Naive thymus-derived CD4-positive, alpha-beta T cell (primary cell): ENCODE measurements at regions not wholly inside any gene's neighbourhood (a gene's known extent, or its start where the extent isn't known, plus 50 kb on each side); places are given as distances from the start of the nearest gene placed in this dataset.

Experiments used
- ATAC-seq: fragments of 150-1000 bp; cut with Tn5 transposase; 2 replicates; pipeline ENCODE4 v1.10.0; 2021; ENCODE audit warnings: mild to moderate bottlenecking, moderate library complexity
- CTCF ChIA-PET: fragments of 350-600 bp; sonication (Branson Sonifier 250); formaldehyde crosslinking; loops from one replicate; lab custom pipeline; 2021; ENCODE audit warnings: antibody characterized with exemption; lab: Charles Lee
- POLR2A ChIA-PET: fragments of 350-600 bp; sonication (Branson Sonifier 250); formaldehyde crosslinking; loops from one replicate; lab custom pipeline; 2021; ENCODE audit warnings: antibody characterized with exemption, inconsistent platforms; lab: Charles Lee
- DNase-seq, 9 donors: peaks; one replicate each; pipeline versions ENCODE4 v3.0.0 to v3.0.0-alpha.2; 2020 to 2022; ENCODE audit warnings: mixed read lengths in 1 of 9
- H3K27ac ChIP-seq: one replicate; pipeline ENCODE4 v1.7.0; 2013; ENCODE audit warnings: mild to moderate bottlenecking, low read depth, low read length, moderate library complexity
- H3K27me3 ChIP-seq, 2 donors: one replicate each; pipeline ENCODE4 v1.7.0; 2013; ENCODE audit warnings: low read length in 2 of 2, mild to moderate bottlenecking in 2 of 2, moderate library complexity in 2 of 2; ENCODE audit not compliant: control insufficient read depth in 2 of 2, insufficient read depth in 2 of 2
- H3K36me3 ChIP-seq, 3 experiments: 1 replicate in 2 of 3; 2 replicates in 1 of 3; pipeline ENCODE4 v1.7.0; 2013; ENCODE audit warnings: low read length in 3 of 3, mild to moderate bottlenecking in 3 of 3, moderate library complexity in 1 of 3; ENCODE audit not compliant: insufficient read depth in 3 of 3, control insufficient read depth in 2 of 3
- H3K4me1 ChIP-seq, 2 donors: one replicate each; pipeline ENCODE4 v1.7.0; 2013; ENCODE audit warnings: low read length in 2 of 2, mild to moderate bottlenecking in 2 of 2, moderate library complexity in 1 of 2; ENCODE audit not compliant: control insufficient read depth in 2 of 2, insufficient read depth in 2 of 2
- H3K4me3 ChIP-seq: 2 replicates; pipeline ENCODE4 v1.7.0; 2013; ENCODE audit warnings: mild to moderate bottlenecking, low read length
- H3K9me3 ChIP-seq, 3 experiments: 1 replicate in 2 of 3; 2 replicates in 1 of 3; pipeline ENCODE4 v1.7.0; 2013; ENCODE audit warnings: low read length in 3 of 3; ENCODE audit not compliant: control insufficient read depth in 2 of 3
- H3K27ac Mint-ChIP-seq, 9 donors: one replicate each; pipeline ENCODE4 v1.8.0; 2020 to 2022; ENCODE audit warnings: mixed read lengths in 9 of 9, mild to moderate bottlenecking in 8 of 9, moderate library complexity in 5 of 9, inconsistent platforms in 2 of 9
- H3K27me3 Mint-ChIP-seq, 5 donors: one replicate each; pipeline ENCODE4 v1.8.0; 2021 to 2022; ENCODE audit warnings: mixed read lengths in 5 of 5, mild to moderate bottlenecking in 1 of 5
- H3K36me3 Mint-ChIP-seq, 5 donors: one replicate each; pipeline ENCODE4 v1.8.0; 2020 to 2022; ENCODE audit warnings: mixed read lengths in 5 of 5, mild to moderate bottlenecking in 3 of 5, inconsistent platforms in 1 of 5
- H3K4me1 Mint-ChIP-seq, 7 donors: one replicate each; pipeline ENCODE4 v1.8.0; 2020 to 2022; ENCODE audit warnings: mixed read lengths in 7 of 7, mild to moderate bottlenecking in 3 of 7, inconsistent platforms in 1 of 7
- H3K4me3 Mint-ChIP-seq, 10 donors: one replicate each; pipeline ENCODE4 v1.8.0; 2020 to 2022; ENCODE audit warnings: mild to moderate bottlenecking in 10 of 10, mixed read lengths in 10 of 10, moderate library complexity in 6 of 10, inconsistent platforms in 2 of 10
- H3K9me3 Mint-ChIP-seq, 11 donors: one replicate each; pipeline ENCODE4 v1.8.0; 2020 to 2022; ENCODE audit warnings: mixed read lengths in 11 of 11, mild to moderate bottlenecking in 4 of 11, inconsistent platforms in 1 of 11, moderate library complexity in 1 of 11
- intact Hi-C, 2 donors: fragments of 100-400 bp; cut with micrococcal nuclease; formaldehyde crosslinking; loops; one replicate each; pipeline ENCODE4 v1.15.1; 2023

GRCh38 chr7:152966189-152966588, 206.6 kb downstream of the ACTR3B start:
- Histone ChIP-seq H3K27me3 (no peaks in the 10 kb centered on the region), H3K4me3 (no peak overlapping the region), H3K27ac (no peak overlapping the region), H3K9me3 (no peaks in the 10 kb centered on the region), H3K4me1 (no peaks in the 10 kb centered on the region), H3K36me3 (no peaks in the 10 kb centered on the region)
- DNase-seq (no peak), ATAC-seq (no peak)
- Mint-ChIP-seq H3K36me3 (peaks cover 0 to 6% (median 0%) of the 10 kb centered on the region in 5 donors), H3K4me3 (no peak overlapping the region), H3K27ac (no peak overlapping the region), H3K9me3 (peaks cover 0 to 11% (median 3%) of the 10 kb centered on the region in 11 donors), H3K27me3 (peaks cover 0 to 2% (median 0%) of the 10 kb centered on the region in 5 donors), H3K4me1 (no peaks in the 10 kb centered on the region)
- intact Hi-C loops, result no loop called here
- ChIA-PET POLR2A (no interaction called here), CTCF (no interaction called here)

- no peak overlapping the region for H3K4me3 Mint-ChIP-seq
- Histone ChIP-seq H3K36me3 (no peaks in the 10 kb centered on the region), H3K4me3 (no peak overlapping the region), H3K4me1 (no peaks in the 10 kb centered on the region), H3K9me3 (no peaks in the 10 kb centered on the region), H3K27me3 (no peaks in the 10 kb centered on the region), H3K27ac (no peak overlapping the region)
- POLR2A ChIA-PET, result no interaction called here
- ATAC-seq, result no peak
- intact Hi-C loops, result no loop called here
- CTCF ChIA-PET, result no interaction called here
- no peak for DNase-seq
- no peaks in the 10 kb centered on the region for H3K4me1 Mint-ChIP-seq
- H3K36me3 Mint-ChIP-seq, result peaks cover 0 to 13% (median 3%) of the 10 kb centered on the region in 5 donors
- peaks cover 0 to 6% (median 3%) of the 10 kb centered on the region in 11 donors for H3K9me3 Mint-ChIP-seq
- H3K27ac Mint-ChIP-seq, result no peak overlapping the region
- H3K27me3 Mint-ChIP-seq, result peaks cover 0 to 10% (median 8%) of the 10 kb centered on the region in 5 donors
These were observed 208.4 kb downstream of the ACTR3B start for GRCh38 chr7:152967958-152968357.

- no peaks in the 10 kb centered on the region for H3K36me3 ChIP-seq
- no peak overlapping the region for H3K27ac ChIP-seq
- H3K27me3 ChIP-seq, result no peaks in the 10 kb centered on the region
- H3K4me1 ChIP-seq, result no peaks in the 10 kb centered on the region
- Mint-ChIP-seq H3K4me1 (no peaks in the 10 kb centered on the region), H3K27ac (no peak overlapping the region), H3K27me3 (peaks cover 0 to 10% (median 8%) of the 10 kb centered on the region in 5 donors), H3K4me3 (no peak overlapping the region), H3K9me3 (peaks cover 0 to 6% (median 3%) of the 10 kb centered on the region in 11 donors), H3K36me3 (peaks cover 0 to 15% (median 3%) of the 10 kb centered on the region in 5 donors)
- CTCF ChIA-PET, result no interaction called here
- intact Hi-C loops, result no loop called here
- POLR2A ChIA-PET, result no interaction called here
- no peak overlapping the region for H3K4me3 ChIP-seq
- ATAC-seq (no peak), DNase-seq (no peak)
- H3K9me3 ChIP-seq, result no peaks in the 10 kb centered on the region
These were observed 209.0 kb downstream of the ACTR3B start for GRCh38 chr7:152968514-152968913.

GRCh38 chr7:152969335-152969734, 209.8 kb downstream of the ACTR3B start:
- H3K36me3 ChIP-seq, result no peaks in the 10 kb centered on the region
- peaks cover 0 to 6% (median 3%) of the 10 kb centered on the region in 11 donors for H3K9me3 Mint-ChIP-seq
- ChIA-PET CTCF (no interaction called here), POLR2A (no interaction called here)
- H3K27ac ChIP-seq, result no peak overlapping the region
- H3K4me3 Mint-ChIP-seq, result no peak overlapping the region
- peaks cover 0 to 12% (median 8%) of the 10 kb centered on the region in 5 donors for H3K27me3 Mint-ChIP-seq
- no peak overlapping the region for H3K27ac Mint-ChIP-seq
- no peaks in the 10 kb centered on the region for H3K9me3 ChIP-seq
- H3K27me3 ChIP-seq, result no peaks in the 10 kb centered on the region
- DNase-seq (no peak), ATAC-seq (no peak)
- H3K4me1 ChIP-seq, result no peaks in the 10 kb centered on the region
- intact Hi-C loops, result no loop called here
- H3K36me3 Mint-ChIP-seq, result peaks cover 0 to 18% (median 3%) of the 10 kb centered on the region in 5 donors
- no peak overlapping the region for H3K4me3 ChIP-seq
- H3K4me1 Mint-ChIP-seq, result no peaks in the 10 kb centered on the region

- no peak for DNase-seq
- Mint-ChIP-seq H3K36me3 (peaks cover 0 to 18% (median 3%) of the 10 kb centered on the region in 5 donors), H3K27ac (no peak overlapping the region), H3K27me3 (peaks cover 0 to 17% (median 8%) of the 10 kb centered on the region in 5 donors), H3K9me3 (peaks cover 0 to 6% (median 4%) of the 10 kb centered on the region in 11 donors), H3K4me1 (no peaks in the 10 kb centered on the region), H3K4me3 (no peak overlapping the region)
- Histone ChIP-seq H3K9me3 (no peaks in the 10 kb centered on the region), H3K4me1 (no peaks in the 10 kb centered on the region), H3K27me3 (no peaks in the 10 kb centered on the region), H3K36me3 (no peaks in the 10 kb centered on the region), H3K27ac (no peak overlapping the region), H3K4me3 (no peak overlapping the region)
- POLR2A ChIA-PET, result no interaction called here
- intact Hi-C loops, result no loop called here
- no peak for ATAC-seq
- CTCF ChIA-PET, result no interaction called here
These were observed 210.3 kb downstream of the ACTR3B start for GRCh38 chr7:152969839-152970238.

GRCh38 chr7:152970481-152970880, 210.9 kb downstream of the ACTR3B start:
- H3K9me3 ChIP-seq, result no peaks in the 10 kb centered on the region
- Mint-ChIP-seq H3K4me1 (no peaks in the 10 kb centered on the region), H3K27me3 (peaks cover 0 to 17% (median 8%) of the 10 kb centered on the region in 5 donors), H3K9me3 (peaks cover 0 to 6% (median 4%) of the 10 kb centered on the region in 11 donors), H3K27ac (no peak overlapping the region), H3K4me3 (no peak overlapping the region), H3K36me3 (peaks cover 0 to 18% (median 3%) of the 10 kb centered on the region in 5 donors)
- no peaks in the 10 kb centered on the region for H3K36me3 ChIP-seq
- intact Hi-C loops, result no loop called here
- POLR2A ChIA-PET, result no interaction called here
- DNase-seq (no peak), ATAC-seq (no peak)
- H3K4me3 ChIP-seq, result no peak overlapping the region
- CTCF ChIA-PET, result no interaction called here
- H3K27ac ChIP-seq, result no peak overlapping the region
- no peaks in the 10 kb centered on the region for H3K4me1 ChIP-seq
- H3K27me3 ChIP-seq, result no peaks in the 10 kb centered on the region

GRCh38 chr7:152974577-152974976, 215.0 kb downstream of the ACTR3B start:
- peaks cover 0 to 3% of the 10 kb centered on the region in 2 donors for H3K27me3 ChIP-seq
- no peak overlapping the region for H3K27ac Mint-ChIP-seq
- no peak overlapping the region for H3K4me3 Mint-ChIP-seq
- intact Hi-C loops, result no loop called here
- ChIA-PET CTCF (no interaction called here), POLR2A (no interaction called here)
- H3K36me3 Mint-ChIP-seq, result peaks cover 0 to 18% (median 0%) of the 10 kb centered on the region in 5 donors
- H3K27ac ChIP-seq, result no peak overlapping the region
- peaks cover 0 to 6% (median 3%) of the 10 kb centered on the region in 11 donors for H3K9me3 Mint-ChIP-seq
- H3K4me1 ChIP-seq, result no peaks in the 10 kb centered on the region
- H3K9me3 ChIP-seq, result no peaks in the 10 kb centered on the region
- H3K27me3 Mint-ChIP-seq, result peaks cover under 1 to 17% (median 8%) of the 10 kb centered on the region in 5 donors
- no peaks in the 10 kb centered on the region for H3K4me1 Mint-ChIP-seq
- no peaks in the 10 kb centered on the region for H3K36me3 ChIP-seq
- H3K4me3 ChIP-seq, result no peak overlapping the region
- no peak for DNase-seq
- no peak for ATAC-seq
